Right ventricle myocardium inferior (tissue), 1 donor: ENCODE measurements at regions not wholly inside any gene's neighbourhood (a gene's known extent, or its start where the extent isn't known, plus 50 kb on each side); places are given as distances from the start of the nearest gene placed in this dataset.
A peak's percentile ranks its signal among the peaks of the same experiment; 100 is the strongest.
"Not testable (repeated sequence)": the region's sequence is repeated elsewhere in the genome, so short reads cannot be mapped to it uniquely, and the experiment has no call there.

Source experiments
- ATAC-seq: fragments of 200-7000 bp; cut with Tn5 transposase; one replicate; pipeline ENCODE4 v1.9.1; 2020; ENCODE audit warnings: mild to moderate bottlenecking, moderate library complexity
- DNase-seq: peaks from one replicate; pipeline ENCODE4 v3.0.0; 2021; ENCODE audit errors: missing footprints
- intact Hi-C: fragments of 100-400 bp; cut with DNase I; formaldehyde crosslinking; loops from one replicate; pipeline ENCODE4 v1.11.0; 2022
- donor health status: DM: no; HTN: yes; CAD: no; lungs with severe emphysema.

- DNase-seq: no peak
- no peak for ATAC-seq
- intact Hi-C loops: no loop called here
These were observed 591.6 kb downstream of the REEP3 start for GRCh38 chr10:64112701-64113355.

GRCh38 chr10:64113375-64113774 is 592.2 kb downstream of the REEP3 start:
- no peak for ATAC-seq
- DNase-seq: no peak
- intact Hi-C loops: no loop called here

- no peak for DNase-seq
- intact Hi-C loops: no loop called here
- ATAC-seq: no peak
These were observed 592.6 kb downstream of the REEP3 start for GRCh38 chr10:64113792-64114191.

GRCh38 chr10:64115471-64115870 is 594.3 kb downstream of the REEP3 start:
- intact Hi-C loops: no loop called here
- ATAC-seq (no peak), DNase-seq (no peak)

GRCh38 chr10:64115908-64116643 is 594.9 kb downstream of the REEP3 start:
- intact Hi-C loops: no loop called here
- DNase-seq: no peak
- ATAC-seq: no peak

GRCh38 chr10:64116707-64117106 is 595.5 kb downstream of the REEP3 start:
- no peak for ATAC-seq
- intact Hi-C loops: no loop called here
- no peak for DNase-seq

- intact Hi-C loops: no loop called here
- ATAC-seq (no peak), DNase-seq (no peak)
These were observed 597.5 kb downstream of the REEP3 start for GRCh38 chr10:64118736-64119135.

- intact Hi-C loops, DNase-seq, ATAC-seq: not testable (repeated sequence)
These were observed 599.2 kb downstream of the REEP3 start for GRCh38 chr10:64120301-64120980.

- intact Hi-C loops: no loop called here
- DNase-seq: no peak
- no peak for ATAC-seq
These were observed 609.0 kb downstream of the REEP3 start for GRCh38 chr10:64130152-64130551.

- no peak for DNase-seq
- intact Hi-C loops: no loop called here
- ATAC-seq: no peak
These were observed 613.5 kb downstream of the REEP3 start for GRCh38 chr10:64134676-64135075.

GRCh38 chr10:64142395-64142794 is 621.2 kb downstream of the REEP3 start:
- ATAC-seq: no peak
- DNase-seq: no peak
- intact Hi-C loops: no loop called here

- intact Hi-C loops: no loop called here
- ATAC-seq (no peak), DNase-seq (no peak)
These were observed 627.4 kb downstream of the REEP3 start for GRCh38 chr10:64148607-64149006.

- intact Hi-C loops: no loop called here
- no peak for DNase-seq
- ATAC-seq: no peak
These were observed 635.0 kb downstream of the REEP3 start for GRCh38 chr10:64156166-64156565.

GRCh38 chr10:64158551-64158950 is 637.4 kb downstream of the REEP3 start:
- no peak for ATAC-seq
- DNase-seq: no peak
- intact Hi-C loops: no loop called here

- no peak for DNase-seq
- intact Hi-C loops: no loop called here
- peak; percentile 8 for ATAC-seq
These were observed 639.0 kb downstream of the REEP3 start for GRCh38 chr10:64159910-64160872.

- no peak for ATAC-seq
- DNase-seq: no peak
- intact Hi-C loops: no loop called here
These were observed 649.6 kb downstream of the REEP3 start for GRCh38 chr10:64170791-64171190.

GRCh38 chr10:64173826-64174225 is 652.6 kb downstream of the REEP3 start:
- DNase-seq: no peak
- intact Hi-C loops: no loop called here
- no peak for ATAC-seq

GRCh38 chr10:64174666-64175255 is 653.6 kb downstream of the REEP3 start:
- intact Hi-C loops: no loop called here
- ATAC-seq: no peak
- no peak for DNase-seq
